IMR-90 (cell line): ENCODE measurements at regions not wholly inside any gene's neighbourhood (a gene's known extent, or its start where the extent isn't known, plus 50 kb on each side); places are given as distances from the start of the nearest gene placed in this dataset.

Source experiments
- ATAC-seq: fragments of 200-7000 bp; cut with Tn5 transposase; 2 replicates; pipeline ENCODE4 v1.9.1; 2020; ENCODE audit warnings: low read depth, mild to moderate bottlenecking, moderate library complexity
- BruUV-seq: library from RNA; stranded (reverse); fragments of 400-500 nt; replicated peaks from 2 replicates; lab custom pipeline; 2021; lab: Mats Ljungman, UMichigan
- CTCF ChIA-PET: fragments of 300-600 bp; formaldehyde crosslinking; extraction: SDS; loops from one replicate; lab custom pipeline; 2021; ENCODE audit warnings: antibody characterized with exemption; lab: Yijun Ruan, JAX
- POLR2A ChIA-PET: fragments of 300-600 bp; sonication (Branson Sonifier 250); formaldehyde crosslinking; loops from one replicate; lab custom pipeline; 2022; ENCODE audit warnings: antibody characterized with exemption; ENCODE audit not compliant: unreplicated experiment; lab: Charles Lee
- DNase-seq: peaks from one replicate; pipeline ENCODE4 v3.0.0; 2013
- H2AFZ ChIP-seq: replicated peaks from 2 replicates; pipeline ENCODE3; 2013; ENCODE audit warnings: low read length, mild to moderate bottlenecking; ENCODE audit not compliant: poor library complexity
- H2AK5ac ChIP-seq: 2 replicates; pipeline ENCODE4 v1.6.1; 2013; ENCODE audit warnings: low read depth, low read length, inconsistent platforms
- H2AK9ac ChIP-seq: replicated peaks from 2 replicates; pipeline ENCODE3; 2013; ENCODE audit warnings: mild to moderate bottlenecking, low read depth, low read length, moderate library complexity; ENCODE audit not compliant: poor library complexity
- H2BK120ac ChIP-seq: 2 replicates; pipeline ENCODE4 v1.6.1; 2013; ENCODE audit warnings: low read depth, low read length, inconsistent platforms
- H2BK15ac ChIP-seq: 3 replicates; pipeline ENCODE4 v1.6.1; 2013; ENCODE audit warnings: low read depth, low read length, inconsistent platforms
- H2BK20ac ChIP-seq: 2 replicates; pipeline ENCODE4 v1.6.1; 2013; ENCODE audit warnings: low read depth, mild to moderate bottlenecking, inconsistent platforms, low read length, moderate library complexity
- H2BK5ac ChIP-seq: 2 replicates; pipeline ENCODE4 v1.6.1; 2013; ENCODE audit warnings: mild to moderate bottlenecking, low read depth, low read length, inconsistent platforms; ENCODE audit not compliant: poor library complexity, severe bottlenecking
- H3K14ac ChIP-seq: replicated peaks from 2 replicates; pipeline ENCODE4 v1.6.1; 2013; ENCODE audit warnings: low read depth, low read length, inconsistent platforms
- H3K18ac ChIP-seq: 2 replicates; pipeline ENCODE4 v1.6.1; 2013; ENCODE audit warnings: low read depth, low read length, control low read depth
- H3K23ac ChIP-seq: 2 replicates; pipeline ENCODE4 v1.6.1; 2013; ENCODE audit warnings: low read depth, low read length, inconsistent platforms
- H3K27ac ChIP-seq: 2 replicates; pipeline ENCODE4 v1.5.1; 2013; ENCODE audit warnings: mild to moderate bottlenecking, control low read depth, low read length; ENCODE audit not compliant: insufficient read depth
- H3K27me3 ChIP-seq: 2 replicates; pipeline ENCODE4 v1.6.1; 2013; ENCODE audit warnings: low read length; ENCODE audit not compliant: control insufficient read depth, insufficient read depth
- H3K36me3 ChIP-seq: 2 replicates; pipeline ENCODE4 v1.6.1; 2013; ENCODE audit warnings: low read length, mixed read lengths; ENCODE audit not compliant: control insufficient read depth, insufficient read depth
- H3K4ac ChIP-seq: 2 replicates; pipeline ENCODE4 v1.6.1; 2013; ENCODE audit warnings: low read depth, low read length, inconsistent platforms
- H3K4me1 ChIP-seq: 2 replicates; pipeline ENCODE4 v1.6.1; 2013; ENCODE audit warnings: low read length, mixed read lengths; ENCODE audit not compliant: control insufficient read depth, insufficient read depth
- H3K4me2 ChIP-seq: 2 replicates; pipeline ENCODE4 v1.6.1; 2013; ENCODE audit warnings: low read depth, mild to moderate bottlenecking, control low read depth, low read length, moderate library complexity
- H3K4me3 ChIP-seq: 2 replicates; pipeline ENCODE4 v1.5.1; 2013; ENCODE audit warnings: low read depth, mild to moderate bottlenecking, control low read depth, low read length, moderate library complexity; ENCODE audit not compliant: insufficient read depth
- H3K56ac ChIP-seq: 2 replicates; pipeline ENCODE4 v1.6.1; 2013; ENCODE audit warnings: low read length, inconsistent platforms; ENCODE audit not compliant: insufficient read depth; ENCODE audit errors: extremely low read depth
- H3K79me1 ChIP-seq, 2 experiments: 2 replicates each; pipeline ENCODE4 v1.6.1; 2013; ENCODE audit warnings: low read length in 2 of 2, inconsistent platforms in 1 of 2, low read depth in 1 of 2
- H3K9ac ChIP-seq: 2 replicates; pipeline ENCODE4 v1.6.1; 2013; ENCODE audit warnings: low read depth, low read length, control low read depth
- H3K9me1 ChIP-seq: 2 replicates; pipeline ENCODE4 v1.6.1; 2013; ENCODE audit warnings: low read length, inconsistent platforms; ENCODE audit not compliant: insufficient read depth
- H3K9me3 ChIP-seq: 2 replicates; pipeline ENCODE4 v1.6.1; 2013; ENCODE audit warnings: low read length; ENCODE audit not compliant: control insufficient read depth, insufficient read depth
- H4K20me1 ChIP-seq: 2 replicates; pipeline ENCODE4 v1.6.1; 2013; ENCODE audit warnings: low read length, inconsistent platforms; ENCODE audit not compliant: insufficient read depth
- H4K5ac ChIP-seq: 2 replicates; pipeline ENCODE4 v1.6.1; 2013; ENCODE audit warnings: mild to moderate bottlenecking, low read depth, low read length, control low read depth
- H4K8ac ChIP-seq, 2 experiments: 2 replicates each; pipeline ENCODE4 v1.6.1; 2013; ENCODE audit warnings: low read depth in 2 of 2, low read length in 2 of 2, control low read depth in 1 of 2, inconsistent platforms in 1 of 2
- H4K91ac ChIP-seq: 2 replicates; pipeline ENCODE4 v1.6.1; 2013; ENCODE audit warnings: low read depth, low read length, inconsistent platforms; ENCODE audit not compliant: insufficient read depth
- BHLHE40 ChIP-seq: fragments of 150-350 bp; IDR thresholded peaks from 2 replicates; pipeline ENCODE4 v1.6.1; 2016; ENCODE audit warnings: mild to moderate bottlenecking, low read depth, low read length
- CEBPB ChIP-seq: IDR thresholded peaks from 2 replicates; pipeline ENCODE4 v1.6.1; 2012; ENCODE audit warnings: low read depth, low read length, improper control_type of control experiment
- CHD1 ChIP-seq: IDR thresholded peaks from 2 replicates; pipeline ENCODE4 v1.6.1; 2012; ENCODE audit warnings: low read depth, low read length, improper control_type of control experiment
- CTCF ChIP-seq: conservative IDR thresholded peaks from 2 replicates; pipeline ENCODE4 v1.5.1; 2012; ENCODE audit warnings: mild to moderate bottlenecking, low read depth, low read length, improper control_type of control experiment
- ELK1 ChIP-seq: fragments of 150-350 bp; IDR thresholded peaks from 2 replicates; pipeline ENCODE4 v1.6.1; 2016; ENCODE audit warnings: low read depth, mild to moderate bottlenecking, low read length, moderate library complexity, borderline replicate concordance
- FOS ChIP-seq: fragments of 150-350 bp; IDR thresholded peaks from 2 replicates; pipeline ENCODE4 v1.6.1; 2016; ENCODE audit warnings: low read depth, low read length
- MAFK ChIP-seq: IDR thresholded peaks from 2 replicates; pipeline ENCODE4 v1.6.1; 2012; ENCODE audit warnings: low read depth, low read length, improper control_type of control experiment
- MAZ ChIP-seq: IDR thresholded peaks from 2 replicates; pipeline ENCODE4 v1.6.1; 2012; ENCODE audit warnings: low read depth, mild to moderate bottlenecking, low read length, improper control_type of control experiment, moderate library complexity, borderline replicate concordance
- MXI1 ChIP-seq: IDR thresholded peaks from 2 replicates; pipeline ENCODE4 v1.6.1; 2012; ENCODE audit warnings: low read depth, mild to moderate bottlenecking, low read length, moderate library complexity, borderline replicate concordance
- NFE2L2 ChIP-seq: fragments of 150-350 bp; IDR thresholded peaks from 2 replicates; pipeline ENCODE4 v1.6.1; 2016; ENCODE audit warnings: low read depth, mild to moderate bottlenecking, low read length
- POLR2A ChIP-seq: IDR thresholded peaks from 2 replicates; pipeline ENCODE4 v1.6.1; 2012; ENCODE audit warnings: mild to moderate bottlenecking, low read depth, low read length
- RAD21 ChIP-seq: IDR thresholded peaks from 2 replicates; pipeline ENCODE4 v1.6.1; 2012; ENCODE audit warnings: low read length, improper control_type of control experiment
- RCOR1 ChIP-seq: IDR thresholded peaks from 2 replicates; pipeline ENCODE4 v1.6.1; 2012; ENCODE audit warnings: mild to moderate bottlenecking, low read length, improper control_type of control experiment; ENCODE audit not compliant: insufficient replicate concordance
- RFX5 ChIP-seq: IDR thresholded peaks from 2 replicates; pipeline ENCODE4 v1.8.0; 2012; ENCODE audit warnings: low read depth, mild to moderate bottlenecking, low read length, moderate library complexity
- SMC3 ChIP-seq: fragments of 150-350 bp; IDR thresholded peaks from 2 replicates; pipeline ENCODE4 v1.6.1; 2016; ENCODE audit warnings: low read depth, mild to moderate bottlenecking, antibody characterized with exemption, low read length, moderate library complexity
- USF2 ChIP-seq: fragments of 150-350 bp; IDR thresholded peaks from 2 replicates; pipeline ENCODE4 v1.6.1; 2017; ENCODE audit warnings: mild to moderate bottlenecking, antibody characterized with exemption, low read length, low read depth
- WGBS, 2 experiments: methylation state at CpG; one replicate each; pipeline versions ENCODE4 v1.1.5 to v1.1.7; 2013; ENCODE audit warnings: missing lambda C conversion rate in 2 of 2; ENCODE audit not compliant: insufficient read length in 1 of 2; ENCODE audit errors: extremely low coverage in 2 of 2; 5-methylcytosine and 5-hydroxymethylcytosine counted together
- dilution Hi-C: fragments of 300-500 bp; cut with HindIII; formaldehyde crosslinking; loops from one replicate; pipeline ENCODE4 v1.14.3; 2018; ENCODE audit warnings: low sequenced_read_pairs; ENCODE audit not compliant: unreplicated experiment
- in situ Hi-C: fragments of 300-500 bp; cut with MboI; formaldehyde crosslinking; loops from 3 replicates; pipeline ENCODE4 v1.14.3; 2019; ENCODE audit warnings: low sequenced_read_pairs, inconsistent platforms, mixed read lengths
- intact Hi-C: fragments of 100-400 bp; cut with micrococcal nuclease; formaldehyde crosslinking; loops from 2 replicates; pipeline ENCODE4 v1.10.0; 2022

- in situ Hi-C loops (no loop called here), dilution Hi-C loops (no loop called here), intact Hi-C loops (no loop called here)
- no peak overlapping the region for H2AFZ ChIP-seq
- H3K9me1 ChIP-seq = no peaks in the 10 kb centered on the region
- no peaks in the 10 kb centered on the region for H3K4me1 ChIP-seq
- ATAC-seq (no peak), DNase-seq (peak; percentile 60)
- H4K5ac ChIP-seq = no peak overlapping the region
- H2BK20ac ChIP-seq = no peak overlapping the region
- no peak overlapping the region for H2BK120ac ChIP-seq
- no peak overlapping the region for H3K27ac ChIP-seq
- H3K4me2 ChIP-seq = peak overlapping the region; percentile 27; the same call in 1 of the 2 replicates
- no peak overlapping the region for H3K14ac ChIP-seq
- H3K27me3 ChIP-seq = no peaks in the 10 kb centered on the region
- no peak overlapping the region for H3K56ac ChIP-seq
- no peak overlapping the region for H3K4ac ChIP-seq
- H4K8ac ChIP-seq = no peak overlapping the region
- no peak overlapping the region for H4K91ac ChIP-seq
- no peak overlapping the region for H3K9ac ChIP-seq
- POLR2A ChIA-PET = no interaction called here
- no peak overlapping the region for H3K4me3 ChIP-seq
- no peaks in the 10 kb centered on the region; the same call in 1 of the 2 replicates for H3K9me3 ChIP-seq
- CTCF ChIA-PET = no interaction called here
- H2AK9ac ChIP-seq = no peak overlapping the region
- H3K79me1 ChIP-seq = no peaks in the 10 kb centered on the region
- H3K23ac ChIP-seq = no peak overlapping the region
- H2BK15ac ChIP-seq = no peak overlapping the region
- H3K36me3 ChIP-seq = no peaks in the 10 kb centered on the region
- TF ChIP-seq CEBPB (no peak), FOS (no peak), MXI1 (no peak), NFE2L2 (no peak), MAFK (no peak), BHLHE40 (no peak), SMC3 (no peak), CTCF (no peak), POLR2A (no peak), CHD1 (no peak), MAZ (no peak), RFX5 (no peak), USF2 (no peak), RCOR1 (no peak), RAD21 (no peak), ELK1 (no peak)
- BruUV-seq = no TSS peak
- H4K20me1 ChIP-seq = no peaks in the 10 kb centered on the region
- H3K18ac ChIP-seq = peak overlapping the region; percentile 35; the same call in 1 of the 2 replicates
- no peak overlapping the region for H2AK5ac ChIP-seq
- WGBS, 2 experiments = no CpG with 5 or more reads among the region's 6 CpGs
- peak overlapping the region; percentile 57 for H2BK5ac ChIP-seq
Measured at GRCh38 chr14:48323665-48324064, 648.3 kb upstream of the MDGA2 start.
